Kidney capillary endothelial cell (primary cell): ENCODE measurements at regions not wholly inside any gene's neighbourhood (a gene's known extent, or its start where the extent isn't known, plus 50 kb on each side); places are given as distances from the start of the nearest gene placed in this dataset.

Source experiments
- DNase-seq: peaks from one replicate; pipeline ENCODE4 v3.0.0-alpha.2; 2018; ENCODE audit warnings: low spot score

- no peak for DNase-seq
Measured at GRCh38 chr13:72346716-72347115, 380.7 kb downstream of the MZT1 start.

- DNase-seq = no peak
Measured at GRCh38 chr13:72342364-72342763, 385.1 kb downstream of the MZT1 start.

GRCh38 chr13:72341904-72342303 is 385.5 kb downstream of the MZT1 start:
- no peak for DNase-seq

- no peak for DNase-seq
Measured at GRCh38 chr13:72317346-72318109, 409.9 kb downstream of the MZT1 start.

GRCh38 chr13:72316716-72317115 is 410.7 kb downstream of the MZT1 start:
- DNase-seq = no peak

- DNase-seq = no peak
Measured at GRCh38 chr13:72315312-72315711, 412.1 kb downstream of the MZT1 start.

- DNase-seq = no peak
Measured at GRCh38 chr13:72314210-72314609, 413.2 kb downstream of the MZT1 start.

GRCh38 chr13:72313546-72313945 is 413.9 kb downstream of the MZT1 start:
- DNase-seq = no peak

- DNase-seq = no peak
Measured at GRCh38 chr13:72303941-72304746, 423.3 kb downstream of the MZT1 start.

GRCh38 chr13:72296246-72296645 is 429.2 kb upstream of the DACH1 start:
- DNase-seq = no peak

- no peak for DNase-seq
Measured at GRCh38 chr13:72295153-72295552, 428.1 kb upstream of the DACH1 start.

- DNase-seq = no peak
Measured at GRCh38 chr13:72293206-72293605, 426.2 kb upstream of the DACH1 start.

- peak; percentile 3 for DNase-seq
Measured at GRCh38 chr13:72290962-72291681, 424.1 kb upstream of the DACH1 start.

- no peak for DNase-seq
Measured at GRCh38 chr13:72286421-72286820, 419.4 kb upstream of the DACH1 start.

- DNase-seq = no peak
Measured at GRCh38 chr13:72284791-72285190, 417.8 kb upstream of the DACH1 start.

- DNase-seq = no peak
Measured at GRCh38 chr13:72261732-72262131, 394.7 kb upstream of the DACH1 start.

- DNase-seq = no peak
Measured at GRCh38 chr13:72259528-72259927, 392.5 kb upstream of the DACH1 start.

GRCh38 chr13:72258340-72258981 is 391.5 kb upstream of the DACH1 start:
- DNase-seq = no peak

- peak; percentile 15 for DNase-seq
Measured at GRCh38 chr13:72255908-72256307, 388.9 kb upstream of the DACH1 start.

GRCh38 chr13:72253754-72254153 is 386.8 kb upstream of the DACH1 start:
- DNase-seq = no peak

GRCh38 chr13:72246396-72246795 is 379.4 kb upstream of the DACH1 start:
- no peak for DNase-seq

- no peak for DNase-seq
Measured at GRCh38 chr13:72244788-72245187, 377.8 kb upstream of the DACH1 start.
